Right renal pelvis (tissue), 4 donors: ENCODE measurements at regions not wholly inside any gene's neighbourhood (a gene's known extent, or its start where the extent isn't known, plus 50 kb on each side); places are given as distances from the start of the nearest gene placed in this dataset.
A peak's percentile ranks its signal among the peaks of the same experiment; 100 is the strongest.

Source experiments
- DNase-seq, 4 donors: peaks; one replicate each; pipeline ENCODE4 v3.0.0-alpha.2; 2013; ENCODE audit warnings: low read depth in 4 of 4, low spot score in 3 of 4, missing footprints in 1 of 4

- DNase-seq: peak in 1 of 4 donors; percentile 20
Measured at GRCh38 chr9:91089405-91090129, 272.2 kb downstream of the AUH start.

- DNase-seq: no peak
Measured at GRCh38 chr9:91090130-91090410, 271.6 kb downstream of the AUH start.

- no peak for DNase-seq
Measured at GRCh38 chr9:91092214-91092613, 269.5 kb downstream of the AUH start.

- DNase-seq: no peak
Measured at GRCh38 chr9:91094324-91095088, 267.2 kb downstream of the AUH start.

- DNase-seq: no peak
Measured at GRCh38 chr9:91098203-91098850, 263.4 kb downstream of the AUH start.

GRCh38 chr9:91099436-91099835 lies 262.3 kb downstream of the AUH start:
- no peak for DNase-seq

- no peak for DNase-seq
Measured at GRCh38 chr9:91100878-91101450, 260.8 kb downstream of the AUH start.

GRCh38 chr9:91101611-91102168 lies 260.0 kb downstream of the AUH start:
- DNase-seq: no peak

GRCh38 chr9:91102269-91102668 lies 259.4 kb downstream of the AUH start:
- no peak for DNase-seq

- DNase-seq: no peak
Measured at GRCh38 chr9:91103931-91104330, 257.8 kb downstream of the AUH start.

GRCh38 chr9:91106415-91107081 lies 255.2 kb downstream of the AUH start:
- no peak for DNase-seq

GRCh38 chr9:91111226-91111625 lies 250.5 kb downstream of the AUH start:
- no peak for DNase-seq

GRCh38 chr9:91111876-91112275 lies 249.8 kb downstream of the AUH start:
- DNase-seq: no peak

- DNase-seq: no peak
Measured at GRCh38 chr9:91113016-91113415, 248.7 kb downstream of the AUH start.

- DNase-seq: no peak
Measured at GRCh38 chr9:91114450-91114849, 247.3 kb downstream of the AUH start.

GRCh38 chr9:91116211-91116610 lies 245.5 kb downstream of the AUH start:
- DNase-seq: no peak

GRCh38 chr9:91116711-91117110 lies 245.0 kb downstream of the AUH start:
- no peak for DNase-seq

- no peak for DNase-seq
Measured at GRCh38 chr9:91117474-91117891, 244.2 kb downstream of the AUH start.

- peak; percentile 58 to 76 (median 67) for DNase-seq
Measured at GRCh38 chr9:91117959-91118703, 243.6 kb downstream of the AUH start.

GRCh38 chr9:91118704-91119025 lies 243.1 kb downstream of the AUH start:
- DNase-seq: no peak
